SU-DHL-6 (cell line): ENCODE measurements at regions not wholly inside any gene's neighbourhood (a gene's known extent, or its start where the extent isn't known, plus 50 kb on each side); places are given as distances from the start of the nearest gene placed in this dataset.

ENCODE experiments used
- H2AFZ ChIP-seq: fragments of 200-600 bp; sonication (generic); 2 replicates; pipeline ENCODE4 v1.6.1; 2014; ENCODE audit warnings: low read depth, mild to moderate bottlenecking, moderate library complexity, mixed read lengths, antibody characterized with exemption, low read length; ENCODE audit not compliant: severe bottlenecking
- H3F3A ChIP-seq: fragments of 200-600 bp; shearing (Covaris generic); 2 replicates; pipeline ENCODE4 v1.6.0; 2016; ENCODE audit warnings: antibody characterized with exemption, mild to moderate bottlenecking; ENCODE audit not compliant: insufficient read depth
- H3K27ac ChIP-seq: fragments of 200-600 bp; sonication (generic); 2 replicates; pipeline ENCODE4 v1.5.1; 2016; ENCODE audit warnings: low read depth, mild to moderate bottlenecking, low read length, moderate library complexity, mixed read lengths
- H3K27me3 ChIP-seq: fragments of 200-600 bp; sonication (generic), shearing (Covaris generic); 2 replicates; pipeline ENCODE4 v1.6.0; 2014; ENCODE audit warnings: mild to moderate bottlenecking, low read length
- H3K36me3 ChIP-seq: fragments of 200-600 bp; sonication (generic); 2 replicates; pipeline ENCODE4 v1.6.1; 2014; ENCODE audit warnings: mild to moderate bottlenecking, low read length, mixed read lengths
- H3K4me2 ChIP-seq: fragments of 300-600, 200-600 bp; shearing (Covaris generic), sonication (generic); 2 replicates; pipeline ENCODE4 v1.6.0; 2014; ENCODE audit warnings: low read length, low read depth, mild to moderate bottlenecking; ENCODE audit not compliant: poor library complexity, severe bottlenecking
- H3K4me3 ChIP-seq: fragments of 200-600 bp; sonication (generic); 2 replicates; pipeline ENCODE4 v1.5.1; 2014; ENCODE audit warnings: antibody characterized with exemption, low read length, mild to moderate bottlenecking, mixed read lengths; ENCODE audit not compliant: insufficient read depth, poor library complexity, severe bottlenecking
- H3K79me2 ChIP-seq: fragments of 200-600 bp; sonication (generic); 2 replicates; pipeline ENCODE4 v1.6.1; 2014; ENCODE audit warnings: mild to moderate bottlenecking, low read length, moderate library complexity; ENCODE audit not compliant: insufficient read depth
- H3K9ac ChIP-seq: fragments of 200-600 bp; sonication (generic); 2 replicates; pipeline ENCODE4 v1.7.0; 2014; ENCODE audit warnings: mild to moderate bottlenecking, low read length
- H3K9me2 ChIP-seq: fragments of 200-600 bp; sonication (generic); replicated peaks from 2 replicates; pipeline ENCODE4 v1.6.1; 2014; ENCODE audit warnings: low read length; ENCODE audit not compliant: insufficient read depth
- H3K9me3 ChIP-seq: fragments of 200-600 bp; sonication (generic); 2 replicates; pipeline ENCODE4 v1.6.1; 2014; ENCODE audit warnings: low read length, mixed read lengths; ENCODE audit not compliant: insufficient read depth
- H4K20me1 ChIP-seq: fragments of 200-600 bp; sonication (generic); 2 replicates; pipeline ENCODE4 v1.6.1; 2014; ENCODE audit warnings: low read depth, mild to moderate bottlenecking, antibody characterized with exemption, low read length, moderate library complexity, mixed read lengths
- EZH2phosphoT487 ChIP-seq: fragments of 200-600 bp; sonication (generic), shearing (Covaris generic); conservative IDR thresholded peaks from 2 replicates; pipeline ENCODE4 v1.6.1; 2018; ENCODE audit warnings: mild to moderate bottlenecking, antibody characterized with exemption, low read length, moderate library complexity, mixed read lengths
- TF ChIP-seq, protein P1 (sequence below): fragments of 200-600 bp; sonication (generic); IDR thresholded peaks from one replicate; pipeline ENCODE4 v1.5.1; 2017; ENCODE audit warnings: antibody characterized with exemption, mild to moderate bottlenecking, low read length, moderate library complexity; ENCODE audit not compliant: insufficient read depth, poor library complexity, severe bottlenecking

DNA sequence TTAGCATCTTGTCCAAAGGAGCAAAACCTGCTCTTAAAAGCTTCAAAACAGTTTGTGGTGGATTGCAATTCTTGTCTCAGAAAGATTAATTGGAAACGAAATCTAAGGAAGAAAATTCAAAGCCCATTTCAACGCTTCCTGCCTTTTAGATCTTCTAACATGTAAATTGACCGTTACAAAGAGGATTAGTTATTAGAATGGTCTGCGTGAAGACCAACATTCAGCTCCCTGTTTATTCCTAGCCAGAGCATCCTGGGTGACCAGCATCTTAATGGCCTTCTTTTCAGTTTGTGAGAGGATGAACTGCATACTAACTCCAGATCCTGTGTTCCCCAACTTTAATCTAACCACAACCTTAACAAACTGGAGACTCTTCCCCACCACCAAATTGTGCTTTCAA is 109.9 kb upstream of the SLC1A3 start:
- no peaks in the 10 kb centered on the region for H3K79me2 ChIP-seq
- no peaks in the 10 kb centered on the region for H3K9me3 ChIP-seq
- H4K20me1 ChIP-seq, result no peaks in the 10 kb centered on the region
- H3K4me3 ChIP-seq, result no peak overlapping the region
- H3F3A ChIP-seq, result no peaks in the 10 kb centered on the region
- H3K36me3 ChIP-seq, result no peaks in the 10 kb centered on the region
- no peak for TF ChIP-seq EZH2phosphoT487
- TF ChIP-seq, protein P1, sequence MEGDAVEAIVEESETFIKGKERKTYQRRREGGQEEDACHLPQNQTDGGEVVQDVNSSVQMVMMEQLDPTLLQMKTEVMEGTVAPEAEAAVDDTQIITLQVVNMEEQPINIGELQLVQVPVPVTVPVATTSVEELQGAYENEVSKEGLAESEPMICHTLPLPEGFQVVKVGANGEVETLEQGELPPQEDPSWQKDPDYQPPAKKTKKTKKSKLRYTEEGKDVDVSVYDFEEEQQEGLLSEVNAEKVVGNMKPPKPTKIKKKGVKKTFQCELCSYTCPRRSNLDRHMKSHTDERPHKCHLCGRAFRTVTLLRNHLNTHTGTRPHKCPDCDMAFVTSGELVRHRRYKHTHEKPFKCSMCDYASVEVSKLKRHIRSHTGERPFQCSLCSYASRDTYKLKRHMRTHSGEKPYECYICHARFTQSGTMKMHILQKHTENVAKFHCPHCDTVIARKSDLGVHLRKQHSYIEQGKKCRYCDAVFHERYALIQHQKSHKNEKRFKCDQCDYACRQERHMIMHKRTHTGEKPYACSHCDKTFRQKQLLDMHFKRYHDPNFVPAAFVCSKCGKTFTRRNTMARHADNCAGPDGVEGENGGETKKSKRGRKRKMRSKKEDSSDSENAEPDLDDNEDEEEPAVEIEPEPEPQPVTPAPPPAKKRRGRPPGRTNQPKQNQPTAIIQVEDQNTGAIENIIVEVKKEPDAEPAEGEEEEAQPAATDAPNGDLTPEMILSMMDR, result no peak
- H3K9me2 ChIP-seq, result no peaks in the 10 kb centered on the region
- no peak overlapping the region for H3K4me2 ChIP-seq
- no peaks in the 10 kb centered on the region for H3K27me3 ChIP-seq
- H3K9ac ChIP-seq, result no peak overlapping the region
- H3K27ac ChIP-seq, result no peak overlapping the region
- H2AFZ ChIP-seq, result no peak overlapping the region

DNA sequence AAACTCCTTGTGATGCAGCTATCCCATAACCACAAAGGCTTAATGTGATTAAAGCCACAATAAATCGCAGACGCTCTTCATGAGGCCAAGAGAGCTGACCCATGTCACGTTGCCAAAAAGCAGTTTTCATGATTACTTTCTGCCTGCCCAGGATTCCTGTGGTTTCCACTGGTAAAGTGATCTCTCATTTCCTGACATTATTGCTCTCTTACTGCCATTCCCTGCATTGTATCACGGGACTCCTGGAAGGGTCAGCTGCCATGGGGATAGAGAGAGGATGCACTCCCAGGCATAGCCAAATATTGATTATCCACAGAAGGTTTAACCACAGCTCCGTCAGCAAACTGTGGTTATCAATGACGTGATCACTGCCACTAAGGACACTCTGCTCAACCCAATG is 103.8 kb upstream of the SLC1A3 start:
- no peak for TF ChIP-seq EZH2phosphoT487
- TF ChIP-seq, protein P1, result no peak
- Histone ChIP-seq H4K20me1 (no peaks in the 10 kb centered on the region), H3K27me3 (no peaks in the 10 kb centered on the region), H3K9ac (no peak overlapping the region), H3K4me2 (no peak overlapping the region), H3K36me3 (no peaks in the 10 kb centered on the region), H3K27ac (no peak overlapping the region), H3F3A (no peaks in the 10 kb centered on the region), H3K4me3 (no peak overlapping the region), H3K9me2 (no peaks in the 10 kb centered on the region), H3K9me3 (no peaks in the 10 kb centered on the region), H3K79me2 (no peaks in the 10 kb centered on the region), H2AFZ (no peak overlapping the region)

DNA sequence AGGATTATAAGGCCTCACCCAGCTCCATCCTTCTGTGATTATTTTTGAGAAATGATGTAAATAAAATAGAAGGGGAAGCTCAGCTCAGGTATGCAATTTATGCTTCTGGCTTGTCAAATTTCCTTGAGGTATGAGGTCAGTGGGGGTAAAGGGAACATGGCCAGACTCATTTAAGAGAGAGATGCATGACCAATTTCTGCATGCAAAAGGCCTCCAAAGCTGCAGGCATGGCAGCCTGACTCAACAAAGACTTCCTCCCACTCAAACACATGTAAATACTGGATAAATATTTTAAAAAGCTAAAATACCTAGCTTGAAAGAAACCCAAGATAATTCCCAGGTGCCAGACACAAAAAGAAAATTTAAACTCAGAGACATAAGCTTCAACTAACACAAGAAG is 101.4 kb upstream of the SLC1A3 start:
- no peak overlapping the region for H3K27ac ChIP-seq
- H3K9ac ChIP-seq, result no peak overlapping the region
- no peaks in the 10 kb centered on the region for H4K20me1 ChIP-seq
- no peaks in the 10 kb centered on the region for H3K27me3 ChIP-seq
- TF ChIP-seq EZH2phosphoT487, result no peak
- TF ChIP-seq, protein P1, result no peak
- H3K4me3 ChIP-seq, result no peak overlapping the region
- H3K36me3 ChIP-seq, result no peaks in the 10 kb centered on the region
- no peaks in the 10 kb centered on the region for H3F3A ChIP-seq
- no peak overlapping the region for H2AFZ ChIP-seq
- no peaks in the 10 kb centered on the region for H3K9me2 ChIP-seq
- no peak overlapping the region for H3K4me2 ChIP-seq
- no peaks in the 10 kb centered on the region for H3K9me3 ChIP-seq
- H3K79me2 ChIP-seq, result no peaks in the 10 kb centered on the region
